K562 (cell line): ENCODE measurements at regions not wholly inside any gene's neighbourhood (a gene's known extent, or its start where the extent isn't known, plus 50 kb on each side); places are given as distances from the start of the nearest gene placed in this dataset.

Source experiments
- ZNF124 ChIP-seq: sonication (generic); formaldehyde crosslinking; IDR thresholded peaks from 2 replicates; pipeline ENCODE4 v1.8.1; 2022; ENCODE audit warnings: missing genetic modification reagents
- ZNF274 ChIP-seq: IDR thresholded peaks from 2 replicates; pipeline ENCODE4 v1.6.1; 2011; ENCODE audit warnings: low read depth, mild to moderate bottlenecking, low read length, moderate library complexity, borderline replicate concordance
- ZNF384 ChIP-seq: IDR thresholded peaks from 2 replicates; pipeline ENCODE4 v1.6.1; 2012; ENCODE audit warnings: low read depth, low read length, improper control_type of control experiment

DNA sequence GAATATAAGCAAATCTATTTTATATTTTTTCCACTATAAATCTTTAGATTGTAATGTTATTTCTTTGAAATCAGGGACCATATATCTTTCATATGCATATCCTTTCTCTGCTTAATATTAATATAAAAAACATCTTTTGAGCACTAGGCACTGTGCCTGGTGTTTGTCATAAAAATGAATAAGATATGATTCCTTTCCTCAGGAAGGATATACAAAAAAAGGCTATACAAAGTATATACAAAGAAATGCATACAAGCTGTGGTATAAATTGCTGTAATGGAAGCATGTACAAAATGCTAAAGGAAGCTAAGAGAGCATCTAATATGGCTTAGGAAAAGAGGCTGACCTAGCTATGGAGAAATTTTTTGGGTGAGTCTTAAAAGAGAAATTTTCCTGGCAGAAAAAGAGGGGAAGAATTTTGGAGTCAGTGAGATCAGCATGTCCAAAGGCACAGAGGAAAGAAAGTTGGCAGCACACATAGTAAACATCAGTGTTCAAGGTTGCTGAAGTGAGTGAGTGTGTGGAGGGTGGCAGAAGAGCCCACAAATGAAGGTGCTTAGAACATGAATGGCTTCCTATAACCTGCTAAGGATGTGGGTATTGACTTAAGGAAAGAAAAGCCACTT is 500.0 kb downstream of the SPRY1 start:
- TF ChIP-seq ZNF124 (CRISPR knock-in tag): no peak
- no peak for TF ChIP-seq ZNF384
- no peak for TF ChIP-seq ZNF274
